ENCODE measurements at regions not wholly inside any gene's neighbourhood (a gene's known extent, or its start where the extent isn't known, plus 50 kb on each side); places are given as distances from the start of the nearest gene placed in this dataset.

- peaks cover 0 to 2% (median 1%) of the 10 kb centered on the region in 3 donors for H3K27me3 Mint-ChIP-seq (ENCODE audit: low read depth in 3 of 3)
- no peaks in the 10 kb centered on the region for H3K9me3 Mint-ChIP-seq
- H3K27ac Mint-ChIP-seq, result no peak overlapping the region
- H3K4me1 Mint-ChIP-seq, result no peaks in the 10 kb centered on the region
- H3K36me3 Mint-ChIP-seq, result no peaks in the 10 kb centered on the region
- H3K4me3 Mint-ChIP-seq, result no peak overlapping the region
- DNase-seq, result no peak
Observed at GRCh38 chr11:69972351-69972802, 105.7 kb upstream of the ANO1 start.

- H3K9me3 Mint-ChIP-seq, result no peaks in the 10 kb centered on the region
- H3K36me3 Mint-ChIP-seq, result no peaks in the 10 kb centered on the region
- no peak for DNase-seq
- no peaks in the 10 kb centered on the region for H3K4me1 Mint-ChIP-seq
- H3K4me3 Mint-ChIP-seq, result no peak overlapping the region
- H3K27ac Mint-ChIP-seq, result no peak overlapping the region
- peaks cover 0 to 3% (median 2%) of the 10 kb centered on the region in 3 donors for H3K27me3 Mint-ChIP-seq (ENCODE audit: low read depth in 3 of 3)
Observed at GRCh38 chr11:69974528-69974927, 103.6 kb upstream of the ANO1 start.

GRCh38 chr11:69975822-69976221 is 102.3 kb upstream of the ANO1 start:
- Mint-ChIP-seq H3K27ac (no peak overlapping the region), H3K27me3 (ENCODE audit: low read depth in 3 of 3) (peaks cover 0 to 3% (median 2%) of the 10 kb centered on the region in 3 donors), H3K4me3 (no peak overlapping the region), H3K4me1 (no peaks in the 10 kb centered on the region), H3K9me3 (no peaks in the 10 kb centered on the region), H3K36me3 (no peaks in the 10 kb centered on the region)
- DNase-seq, result no peak

- DNase-seq, result no peak
- Mint-ChIP-seq H3K4me3 (no peak overlapping the region), H3K27ac (no peak overlapping the region), H3K4me1 (no peaks in the 10 kb centered on the region), H3K9me3 (peaks cover 0 to 2% (median 0%) of the 10 kb centered on the region in 6 donors), H3K36me3 (no peaks in the 10 kb centered on the region), H3K27me3 (ENCODE audit: low read depth in 3 of 3) (peaks cover 0 to 2% (median 2%) of the 10 kb centered on the region in 3 donors)
Observed at GRCh38 chr11:69976794-69977193, 101.3 kb upstream of the ANO1 start.

GRCh38 chr11:69977951-69978350 is 100.2 kb upstream of the ANO1 start:
- H3K27me3 Mint-ChIP-seq (ENCODE audit: low read depth in 3 of 3), result peaks cover 2 to 3% (median 2%) of the 10 kb centered on the region in 3 donors
- no peaks in the 10 kb centered on the region for H3K36me3 Mint-ChIP-seq
- H3K9me3 Mint-ChIP-seq, result peaks cover 0 to 2% (median 0%) of the 10 kb centered on the region in 6 donors
- H3K4me3 Mint-ChIP-seq, result no peak overlapping the region
- no peaks in the 10 kb centered on the region for H3K4me1 Mint-ChIP-seq
- no peak overlapping the region for H3K27ac Mint-ChIP-seq
- no peak for DNase-seq

GRCh38 chr11:69978841-69979614 is 99.1 kb upstream of the ANO1 start:
- DNase-seq, result no peak
- Mint-ChIP-seq H3K4me1 (no peaks in the 10 kb centered on the region), H3K36me3 (no peaks in the 10 kb centered on the region), H3K9me3 (peaks cover 0 to 2% (median 0%) of the 10 kb centered on the region in 6 donors), H3K27me3 (ENCODE audit: low read depth in 3 of 3) (peaks cover 2 to 7% (median 6%) of the 10 kb centered on the region in 3 donors), H3K27ac (no peak overlapping the region), H3K4me3 (no peak overlapping the region)

GRCh38 chr11:69979632-69980031 is 98.5 kb upstream of the ANO1 start:
- peaks cover 0 to 2% (median 0%) of the 10 kb centered on the region in 6 donors for H3K9me3 Mint-ChIP-seq
- peaks cover 2 to 10% (median 7%) of the 10 kb centered on the region in 3 donors for H3K27me3 Mint-ChIP-seq (ENCODE audit: low read depth in 3 of 3)
- no peaks in the 10 kb centered on the region for H3K36me3 Mint-ChIP-seq
- DNase-seq, result no peak
- no peaks in the 10 kb centered on the region for H3K4me1 Mint-ChIP-seq
- H3K27ac Mint-ChIP-seq, result no peak overlapping the region
- H3K4me3 Mint-ChIP-seq, result no peak overlapping the region

- no peak overlapping the region for H3K27ac Mint-ChIP-seq
- DNase-seq, result no peak
- H3K9me3 Mint-ChIP-seq, result peaks cover 0 to 2% (median 0%) of the 10 kb centered on the region in 6 donors
- no peaks in the 10 kb centered on the region for H3K36me3 Mint-ChIP-seq
- H3K27me3 Mint-ChIP-seq (ENCODE audit: low read depth in 3 of 3), result peaks cover 2 to 12% (median 7%) of the 10 kb centered on the region in 3 donors
- no peak overlapping the region for H3K4me3 Mint-ChIP-seq
- no peaks in the 10 kb centered on the region for H3K4me1 Mint-ChIP-seq
Observed at GRCh38 chr11:69981119-69981784, 96.9 kb upstream of the ANO1 start.

GRCh38 chr11:69982690-69983570 is 95.2 kb upstream of the ANO1 start:
- Mint-ChIP-seq H3K4me1 (no peaks in the 10 kb centered on the region), H3K9me3 (peaks cover 0 to 2% (median 0%) of the 10 kb centered on the region in 6 donors), H3K4me3 (no peak overlapping the region), H3K36me3 (no peaks in the 10 kb centered on the region), H3K27me3 (ENCODE audit: low read depth in 3 of 3) (peaks cover 0 to 16% (median 14%) of the 10 kb centered on the region in 3 donors), H3K27ac (no peak overlapping the region)
- DNase-seq, result no peak

GRCh38 chr11:69983571-69983877 is 94.6 kb upstream of the ANO1 start:
- Mint-ChIP-seq H3K9me3 (peaks cover 0 to 2% (median 0%) of the 10 kb centered on the region in 6 donors), H3K36me3 (no peaks in the 10 kb centered on the region), H3K4me3 (no peak overlapping the region), H3K27ac (no peak overlapping the region), H3K27me3 (ENCODE audit: low read depth in 3 of 3) (peaks cover 0 to 16% (median 12%) of the 10 kb centered on the region in 3 donors), H3K4me1 (no peaks in the 10 kb centered on the region)
- DNase-seq, result no peak

GRCh38 chr11:69983897-69984438 is 94.1 kb upstream of the ANO1 start:
- peaks cover 0 to 2% (median 0%) of the 10 kb centered on the region in 6 donors for H3K9me3 Mint-ChIP-seq
- no peak overlapping the region for H3K27ac Mint-ChIP-seq
- no peaks in the 10 kb centered on the region for H3K4me1 Mint-ChIP-seq
- peaks cover 0 to 16% (median 12%) of the 10 kb centered on the region in 3 donors for H3K27me3 Mint-ChIP-seq (ENCODE audit: low read depth in 3 of 3)
- no peak overlapping the region for H3K4me3 Mint-ChIP-seq
- H3K36me3 Mint-ChIP-seq, result no peaks in the 10 kb centered on the region
- DNase-seq, result no peak

- H3K4me1 Mint-ChIP-seq, result no peaks in the 10 kb centered on the region
- no peak overlapping the region for H3K27ac Mint-ChIP-seq
Observed at GRCh38 chr11:69984457-69985261, 93.5 kb upstream of the ANO1 start.

GRCh38 chr11:69985331-69985640 is 92.8 kb upstream of the ANO1 start:
- no peak for DNase-seq
- Mint-ChIP-seq H3K4me3 (no peak overlapping the region), H3K27me3 (ENCODE audit: low read depth in 3 of 3) (peaks cover 0 to 18% (median 12%) of the 10 kb centered on the region in 3 donors), H3K9me3 (peaks cover 0 to 2% (median 0%) of the 10 kb centered on the region in 6 donors), H3K4me1 (no peaks in the 10 kb centered on the region), H3K27ac (no peak overlapping the region), H3K36me3 (no peaks in the 10 kb centered on the region)

More at GRCh38 chr11:69984457-69985261, 93.5 kb upstream of the ANO1 start:
- Mint-ChIP-seq H3K4me3 (no peak overlapping the region), H3K27me3 (ENCODE audit: low read depth in 3 of 3) (peaks cover 0 to 18% (median 12%) of the 10 kb centered on the region in 3 donors), H3K9me3 (peaks cover 0 to 2% (median 0%) of the 10 kb centered on the region in 6 donors), H3K36me3 (no peaks in the 10 kb centered on the region)
- no peak for DNase-seq
